ENCODE measurements at regions not wholly inside any gene's neighbourhood (a gene's known extent, or its start where the extent isn't known, plus 50 kb on each side); places are given as distances from the start of the nearest gene placed in this dataset. TPM values are rescaled to one million over a fixed set of nuclear protein-coding genes. Genes with fewer than 3 reads are reported as not detected.
A peak's percentile ranks its signal among the peaks of the same experiment; 100 is the strongest.

DNA sequence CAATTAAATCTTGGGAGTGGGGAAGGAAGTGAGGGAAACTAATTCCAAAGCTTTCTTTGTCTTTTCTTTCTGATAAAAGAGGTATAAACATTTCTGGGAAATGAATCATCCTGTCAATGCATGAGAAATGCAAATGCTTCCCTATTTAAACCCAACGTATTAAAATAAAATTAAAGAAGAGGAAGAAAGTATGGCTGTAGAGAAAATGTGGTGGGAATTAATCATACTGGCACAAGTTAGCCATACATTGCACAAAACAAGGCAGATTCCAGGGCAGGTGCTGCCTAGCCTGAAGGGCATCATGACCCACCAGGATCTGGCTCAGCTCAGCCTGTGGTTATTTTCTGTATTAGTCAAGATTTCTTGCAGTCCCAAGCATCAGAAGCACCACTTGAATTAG lies 338.0 kb downstream of the NYAP2 start:
- Histone ChIP-seq H3K9ac (ENCODE audit: low read length in 3 of 3) (no peak overlapping the region), H3K4me3 (ENCODE audit: low read length in 3 of 3) (no peak overlapping the region), H3K4me1 (ENCODE audit: control insufficient read depth in 2 of 3, insufficient read depth in 2 of 3, low read depth in 1 of 3, low read length in 3 of 3) (no peaks in the 10 kb centered on the region), H3K36me3 (ENCODE audit: control insufficient read depth in 2 of 3, insufficient read depth in 3 of 3, low read length in 3 of 3) (no peaks in the 10 kb centered on the region), H3K9me3 (ENCODE audit: control insufficient read depth in 2 of 3, insufficient read depth in 1 of 3, low read length in 3 of 3) (no peaks in the 10 kb centered on the region), H3K27me3 (ENCODE audit: control insufficient read depth, insufficient read depth, low read length) (no peaks in the 10 kb centered on the region), H3K27ac (ENCODE audit: low read depth in 2 of 2, low read length in 2 of 2) (no peak overlapping the region)
- FAIRE-seq, result no peak
- TF ChIP-seq, protein P1, sequence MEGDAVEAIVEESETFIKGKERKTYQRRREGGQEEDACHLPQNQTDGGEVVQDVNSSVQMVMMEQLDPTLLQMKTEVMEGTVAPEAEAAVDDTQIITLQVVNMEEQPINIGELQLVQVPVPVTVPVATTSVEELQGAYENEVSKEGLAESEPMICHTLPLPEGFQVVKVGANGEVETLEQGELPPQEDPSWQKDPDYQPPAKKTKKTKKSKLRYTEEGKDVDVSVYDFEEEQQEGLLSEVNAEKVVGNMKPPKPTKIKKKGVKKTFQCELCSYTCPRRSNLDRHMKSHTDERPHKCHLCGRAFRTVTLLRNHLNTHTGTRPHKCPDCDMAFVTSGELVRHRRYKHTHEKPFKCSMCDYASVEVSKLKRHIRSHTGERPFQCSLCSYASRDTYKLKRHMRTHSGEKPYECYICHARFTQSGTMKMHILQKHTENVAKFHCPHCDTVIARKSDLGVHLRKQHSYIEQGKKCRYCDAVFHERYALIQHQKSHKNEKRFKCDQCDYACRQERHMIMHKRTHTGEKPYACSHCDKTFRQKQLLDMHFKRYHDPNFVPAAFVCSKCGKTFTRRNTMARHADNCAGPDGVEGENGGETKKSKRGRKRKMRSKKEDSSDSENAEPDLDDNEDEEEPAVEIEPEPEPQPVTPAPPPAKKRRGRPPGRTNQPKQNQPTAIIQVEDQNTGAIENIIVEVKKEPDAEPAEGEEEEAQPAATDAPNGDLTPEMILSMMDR (IDR thresholded peaks at IDR 0.05; ENCODE audit: borderline replicate concordance, extremely low read depth, insufficient read depth), result no peak
- intact Hi-C loops (cut with DNase I), result no loop called here
- no peak for DNase-seq

DNA sequence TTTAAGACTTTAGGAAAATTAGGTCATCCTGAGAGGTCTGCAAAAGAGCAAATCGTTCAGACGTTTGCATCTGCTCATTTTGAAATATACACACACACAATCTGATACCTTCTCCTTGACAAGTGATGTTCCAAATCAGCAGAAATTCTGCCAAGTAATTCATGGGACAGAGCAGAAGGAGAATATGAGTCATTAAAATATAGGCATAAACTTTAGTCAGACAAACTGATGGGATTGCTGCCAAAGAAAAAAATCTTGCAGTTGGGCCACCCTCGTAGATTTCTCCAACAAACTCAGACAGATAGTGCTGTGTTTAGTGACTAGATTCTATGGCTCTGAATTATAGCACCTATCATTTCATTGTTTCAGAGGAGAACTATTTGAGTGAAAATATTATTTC lies 336.3 kb downstream of the NYAP2 start:
- FAIRE-seq (no peak), DNase-seq (peak in 2 of 5 donors; percentile 16 to 32)
- H3K36me3 ChIP-seq (ENCODE audit: control insufficient read depth in 2 of 3, insufficient read depth in 3 of 3, low read length in 3 of 3), result no peaks in the 10 kb centered on the region
- H3K4me1 ChIP-seq (ENCODE audit: control insufficient read depth in 2 of 3, insufficient read depth in 2 of 3, low read depth in 1 of 3, low read length in 3 of 3), result no peaks in the 10 kb centered on the region
- TF ChIP-seq, protein P1 (IDR thresholded peaks at IDR 0.05; ENCODE audit: borderline replicate concordance, extremely low read depth, insufficient read depth), result no peak
- intact Hi-C loops (cut with DNase I), result no loop called here
- no peak overlapping the region for H3K27ac ChIP-seq (ENCODE audit: low read depth in 2 of 2, low read length in 2 of 2)
- no peaks in the 10 kb centered on the region for H3K27me3 ChIP-seq (ENCODE audit: control insufficient read depth, insufficient read depth, low read length)
- no peak overlapping the region for H3K4me3 ChIP-seq (ENCODE audit: low read length in 3 of 3)
- H3K9me3 ChIP-seq (ENCODE audit: control insufficient read depth in 2 of 3, insufficient read depth in 1 of 3, low read length in 3 of 3), result no peaks in the 10 kb centered on the region
- no peak overlapping the region for H3K9ac ChIP-seq (ENCODE audit: low read length in 3 of 3)

DNA sequence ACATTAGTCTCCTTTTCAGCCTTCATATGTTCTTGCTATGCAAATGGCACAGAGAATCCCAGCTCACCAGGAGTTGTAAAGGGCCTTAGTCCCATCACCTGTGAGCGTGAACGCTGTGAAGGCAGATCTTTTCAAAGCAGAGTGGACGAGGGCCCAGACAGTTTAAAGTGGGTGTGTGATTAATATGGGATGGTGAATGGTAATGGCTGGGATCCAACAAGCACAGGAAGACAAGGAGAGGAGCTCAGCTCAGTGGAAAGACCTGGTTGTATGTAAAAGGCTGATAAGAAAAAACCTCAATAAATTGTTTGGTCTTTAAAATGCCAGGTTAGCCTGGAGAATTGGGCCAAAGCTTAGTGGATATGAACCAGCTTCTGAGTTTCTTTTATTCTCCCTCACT lies 326.2 kb downstream of the NYAP2 start:
- FAIRE-seq (no peak), DNase-seq (no peak)
- TF ChIP-seq, protein P1 (IDR thresholded peaks at IDR 0.05; ENCODE audit: borderline replicate concordance, extremely low read depth, insufficient read depth), result no peak
- Histone ChIP-seq H3K27me3 (ENCODE audit: control insufficient read depth, insufficient read depth, low read length) (no peaks in the 10 kb centered on the region), H3K9ac (ENCODE audit: low read length in 3 of 3) (no peak overlapping the region), H3K27ac (ENCODE audit: low read depth in 2 of 2, low read length in 2 of 2) (no peak overlapping the region), H3K4me3 (ENCODE audit: low read length in 3 of 3) (no peak overlapping the region), H3K4me1 (ENCODE audit: control insufficient read depth in 2 of 3, insufficient read depth in 2 of 3, low read depth in 1 of 3, low read length in 3 of 3) (no peaks in the 10 kb centered on the region), H3K9me3 (ENCODE audit: control insufficient read depth in 2 of 3, insufficient read depth in 1 of 3, low read length in 3 of 3) (no peaks in the 10 kb centered on the region), H3K36me3 (ENCODE audit: control insufficient read depth in 2 of 3, insufficient read depth in 3 of 3, low read length in 3 of 3) (no peaks in the 10 kb centered on the region)
- intact Hi-C loops (cut with DNase I), result no loop called here

Small RNAs in the stretch of these regions (microRNA-seq; reads per million reads assigned to microRNA genes)
- not detected for gene MIR5702
